ENCODE measurements at regions not wholly inside any gene's neighbourhood (a gene's known extent, or its start where the extent isn't known, plus 50 kb on each side); places are given as distances from the start of the nearest gene placed in this dataset.

DNA sequence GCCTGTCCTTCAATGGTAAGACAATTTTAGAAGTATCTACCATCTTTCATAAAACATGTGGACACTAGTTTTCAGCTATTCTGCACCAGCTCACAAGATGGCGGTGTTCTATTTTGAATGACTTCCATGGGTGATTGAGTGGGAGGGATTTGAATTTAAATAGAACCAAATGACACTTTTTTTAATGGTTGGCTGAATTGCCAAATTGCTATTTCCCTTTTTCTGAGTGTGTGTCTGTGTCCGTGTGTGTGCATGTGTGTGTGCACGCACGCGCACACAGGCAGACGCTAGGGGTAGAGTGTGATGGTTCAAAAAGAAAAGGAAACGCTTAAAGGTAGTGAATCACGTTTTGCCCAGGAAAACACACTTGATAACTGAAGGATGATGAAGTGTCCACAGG lies 362.6 kb downstream of the DAD1 start (continued):
- TF ChIP-seq, protein P1, sequence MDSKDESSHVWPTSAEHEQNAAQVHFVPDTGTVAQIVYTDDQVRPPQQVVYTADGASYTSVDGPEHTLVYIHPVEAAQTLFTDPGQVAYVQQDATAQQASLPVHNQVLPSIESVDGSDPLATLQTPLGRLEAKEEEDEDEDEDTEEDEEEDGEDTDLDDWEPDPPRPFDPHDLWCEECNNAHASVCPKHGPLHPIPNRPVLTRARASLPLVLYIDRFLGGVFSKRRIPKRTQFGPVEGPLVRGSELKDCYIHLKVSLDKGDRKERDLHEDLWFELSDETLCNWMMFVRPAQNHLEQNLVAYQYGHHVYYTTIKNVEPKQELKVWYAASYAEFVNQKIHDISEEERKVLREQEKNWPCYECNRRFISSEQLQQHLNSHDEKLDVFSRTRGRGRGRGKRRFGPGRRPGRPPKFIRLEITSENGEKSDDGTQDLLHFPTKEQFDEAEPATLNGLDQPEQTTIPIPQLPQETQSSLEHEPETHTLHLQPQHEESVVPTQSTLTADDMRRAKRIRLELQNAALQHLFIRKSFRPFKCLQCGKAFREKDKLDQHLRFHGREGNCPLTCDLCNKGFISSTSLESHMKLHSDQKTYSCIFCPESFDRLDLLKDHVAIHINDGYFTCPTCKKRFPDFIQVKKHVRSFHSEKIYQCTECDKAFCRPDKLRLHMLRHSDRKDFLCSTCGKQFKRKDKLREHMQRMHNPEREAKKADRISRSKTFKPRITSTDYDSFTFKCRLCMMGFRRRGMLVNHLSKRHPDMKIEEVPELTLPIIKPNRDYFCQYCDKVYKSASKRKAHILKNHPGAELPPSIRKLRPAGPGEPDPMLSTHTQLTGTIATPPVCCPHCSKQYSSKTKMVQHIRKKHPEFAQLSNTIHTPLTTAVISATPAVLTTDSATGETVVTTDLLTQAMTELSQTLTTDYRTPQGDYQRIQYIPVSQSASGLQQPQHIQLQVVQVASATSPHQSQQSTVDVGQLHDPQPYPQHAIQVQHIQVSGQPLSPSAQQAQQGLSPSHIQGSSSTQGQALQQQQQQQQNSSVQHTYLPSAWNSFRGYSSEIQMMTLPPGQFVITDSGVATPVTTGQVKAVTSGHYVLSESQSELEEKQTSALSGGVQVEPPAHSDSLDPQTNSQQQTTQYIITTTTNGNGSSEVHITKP (CRISPR knock-in tag; IDR thresholded peaks at IDR 0.05; ENCODE audit: low read depth): no peak
- TF ChIP-seq ZKSCAN8 (CRISPR knock-in tag; IDR thresholded peaks at IDR 0.05; ENCODE audit: borderline replicate concordance): no peak

DNA sequence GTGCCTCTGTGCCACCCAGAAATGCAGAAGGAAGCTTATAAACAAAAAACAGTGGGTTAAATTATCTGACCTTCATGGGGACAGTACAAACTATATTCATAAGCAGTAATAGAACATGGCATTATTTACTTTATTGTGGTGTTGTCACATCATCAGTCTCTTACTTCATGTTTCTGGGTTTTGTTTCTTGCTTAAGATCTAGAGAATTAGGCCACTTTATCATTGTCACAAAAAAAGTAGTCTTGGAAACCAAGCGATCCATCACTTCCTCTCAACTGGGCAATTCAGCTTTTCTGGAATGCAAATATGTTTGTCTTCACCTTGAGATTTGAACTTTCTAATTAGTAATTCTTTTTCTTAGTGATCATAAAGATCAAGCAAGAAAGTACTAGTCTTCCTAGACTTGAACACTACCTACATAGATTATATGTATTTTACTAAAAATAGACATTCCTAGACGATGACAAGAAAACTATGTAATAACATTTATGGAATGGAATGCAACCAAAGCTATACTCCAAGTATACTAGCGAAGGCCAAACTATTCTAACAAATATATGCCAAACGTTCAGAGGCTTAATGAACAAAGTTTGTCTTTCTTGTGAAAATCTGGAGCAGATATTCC lies 363.4 kb downstream of the DAD1 start:
- H3K36me3 ChIP-seq (replicated peaks in 1 of 2; ENCODE audit: control insufficient read depth in 1 of 2, insufficient read depth in 2 of 2, low read length in 2 of 2): no peaks in the 10 kb centered on the region
- no peak overlapping the region for H3K4me2 ChIP-seq (ENCODE audit: low read depth, low read length)
- no peak for DNase-seq (ENCODE audit: low spot score)
- intact Hi-C loops (cut with micrococcal nuclease; ENCODE audit: unreplicated experiment) (no loop called here), in situ Hi-C loops (cut with HindIII; ENCODE audit: extremely low pct_ligation_motif_present, low pct_unique_long_range_greater_than_20kb) (no loop called here)
- no peak overlapping the region for H3K27ac ChIP-seq (ENCODE audit: extremely low read length, insufficient read depth, low read length)
- POLR2A ChIA-PET: no interaction called here
- no peak for ATAC-seq
- no peaks in the 10 kb centered on the region for H4K20me1 ChIP-seq (ENCODE audit: insufficient read depth, low read length)
- H3K4me1 ChIP-seq (ENCODE audit: insufficient read depth, low read length): no peaks in the 10 kb centered on the region
- H2AFZ ChIP-seq (ENCODE audit: low read length): no peak overlapping the region
- H3K9ac ChIP-seq (ENCODE audit: insufficient read depth, low read depth, low read length): no peak overlapping the region
- WGBS (ENCODE audit: low lambda C conversion rate): 7% methylated on average over 4 of the region's 4 CpGs
- no peaks in the 10 kb centered on the region for H3K79me2 ChIP-seq (ENCODE audit: insufficient read depth, low read length)
- CTCF ChIA-PET (ENCODE audit: low intra/inter-chr PET ratio, low total read pairs): no interaction called here
- no peaks in the 10 kb centered on the region for H3K27me3 ChIP-seq (ENCODE audit: control insufficient read depth in 1 of 2, insufficient read depth in 2 of 2, low read length in 2 of 2)
- no peak for FAIRE-seq
- TF ChIP-seq, protein P2, sequence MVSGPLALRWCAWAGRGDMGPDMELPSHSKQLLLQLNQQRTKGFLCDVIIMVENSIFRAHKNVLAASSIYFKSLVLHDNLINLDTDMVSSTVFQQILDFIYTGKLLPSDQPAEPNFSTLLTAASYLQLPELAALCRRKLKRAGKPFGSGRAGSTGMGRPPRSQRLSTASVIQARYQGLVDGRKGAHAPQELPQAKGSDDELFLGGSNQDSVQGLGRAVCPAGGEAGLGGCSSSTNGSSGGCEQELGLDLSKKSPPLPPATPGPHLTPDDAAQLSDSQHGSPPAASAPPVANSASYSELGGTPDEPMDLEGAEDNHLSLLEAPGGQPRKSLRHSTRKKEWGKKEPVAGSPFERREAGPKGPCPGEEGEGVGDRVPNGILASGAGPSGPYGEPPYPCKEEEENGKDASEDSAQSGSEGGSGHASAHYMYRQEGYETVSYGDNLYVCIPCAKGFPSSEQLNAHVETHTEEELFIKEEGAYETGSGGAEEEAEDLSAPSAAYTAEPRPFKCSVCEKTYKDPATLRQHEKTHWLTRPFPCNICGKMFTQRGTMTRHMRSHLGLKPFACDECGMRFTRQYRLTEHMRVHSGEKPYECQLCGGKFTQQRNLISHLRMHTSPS (CRISPR knock-in tag; IDR thresholded peaks at IDR 0.05; ENCODE audit: low read depth): no peak
- TF ChIP-seq ZNF263 (CRISPR knock-in tag; IDR thresholded peaks at IDR 0.05): no peak
- no peak for TF ChIP-seq KDM2A (CRISPR knock-in tag; IDR thresholded peaks at IDR 0.05; ENCODE audit: borderline replicate concordance, low read depth)
- no peak for TF ChIP-seq MZF1 (CRISPR knock-in tag; IDR thresholded peaks at IDR 0.05; ENCODE audit: borderline replicate concordance)
- TF ChIP-seq HNRNPL (IDR thresholded peaks at IDR 0.05; ENCODE audit: low read depth, low read length): no peak
- H3K9me3 ChIP-seq (ENCODE audit: low read length): no peaks in the 10 kb centered on the region
- no TSS peak for BruUV-seq (replicated peaks)
- H3K4me3 ChIP-seq (replicated peaks in 1 of 3; ENCODE audit: insufficient read depth in 1 of 3, low read depth in 2 of 3, low read length in 3 of 3): no peak overlapping the region

Data from HepG2 (cell line).